NCI-H345 treated with DMSO at 0.1 percent for 48 hours (cell line): ENCODE measurements at regions not wholly inside any gene's neighbourhood (a gene's known extent, or its start where the extent isn't known, plus 50 kb on each side); places are given as distances from the start of the nearest gene placed in this dataset.

ENCODE experiments used
- DNase-seq: peaks from one replicate; lab custom pipeline; 2025; ENCODE audit not compliant: unreplicated experiment; lab: John Stamatoyannopoulos, UW

GRCh38 chr6:155509743-155510475 lies 54.3 kb upstream of the NOX3 start:
- no peak for DNase-seq

- no peak for DNase-seq
These were observed 50.0 kb upstream of the NOX3 start for GRCh38 chr6:155505608-155505989.
